NCI-H2171 treated with DMSO at 0.1 percent for 48 hours (cell line): ENCODE measurements at regions not wholly inside any gene's neighbourhood (a gene's known extent, or its start where the extent isn't known, plus 50 kb on each side); places are given as distances from the start of the nearest gene placed in this dataset.
"Not testable (repeated sequence)": the region's sequence is repeated elsewhere in the genome, so short reads cannot be mapped to it uniquely, and the experiment has no call there.

Experiments
- DNase-seq: peaks from one replicate; lab custom pipeline; 2025; lab: John Stamatoyannopoulos, UW

- DNase-seq = not testable (repeated sequence)
These were observed 116.1 kb upstream of the GJE1 start for GRCh38 chr6:142016666-142017065.

GRCh38 chr6:142015463-142015862 lies 117.3 kb upstream of the GJE1 start:
- DNase-seq = not testable (repeated sequence)

GRCh38 chr6:142015011-142015410 lies 117.7 kb upstream of the GJE1 start:
- no peak for DNase-seq

- no peak for DNase-seq
These were observed 118.2 kb upstream of the GJE1 start for GRCh38 chr6:142014515-142014914.

- no peak for DNase-seq
These were observed 118.7 kb upstream of the GJE1 start for GRCh38 chr6:142013875-142014495.

GRCh38 chr6:142013287-142013686 lies 119.4 kb upstream of the GJE1 start:
- DNase-seq = no peak

- DNase-seq = no peak
These were observed 121.0 kb upstream of the GJE1 start for GRCh38 chr6:142011775-142012174.

- DNase-seq = no peak
These were observed 121.6 kb upstream of the GJE1 start for GRCh38 chr6:142011156-142011555.

GRCh38 chr6:142009647-142010046 lies 123.1 kb upstream of the GJE1 start:
- no peak for DNase-seq

GRCh38 chr6:142008781-142009180 lies 123.9 kb upstream of the GJE1 start:
- DNase-seq = no peak

- DNase-seq = no peak
These were observed 124.5 kb upstream of the GJE1 start for GRCh38 chr6:142008016-142008735.

- no peak for DNase-seq
These were observed 127.7 kb upstream of the GJE1 start for GRCh38 chr6:142005021-142005420.

GRCh38 chr6:142002825-142003405 lies 129.8 kb upstream of the GJE1 start:
- DNase-seq = peak; percentile 14

GRCh38 chr6:141996823-141997222 lies 135.9 kb upstream of the GJE1 start:
- no peak for DNase-seq

- no peak for DNase-seq
These were observed 140.6 kb upstream of the GJE1 start for GRCh38 chr6:141992109-141992508.

GRCh38 chr6:141990840-141991239 lies 141.9 kb upstream of the GJE1 start:
- DNase-seq = no peak

- DNase-seq = no peak
These were observed 143.1 kb upstream of the GJE1 start for GRCh38 chr6:141989706-141989959.

- peak; percentile 56 for DNase-seq
These were observed 143.6 kb upstream of the GJE1 start for GRCh38 chr6:141988954-141989705.

GRCh38 chr6:141988327-141988726 lies 144.4 kb upstream of the GJE1 start:
- DNase-seq = peak; percentile 5

GRCh38 chr6:141986457-141986856 lies 146.3 kb upstream of the GJE1 start:
- DNase-seq = no peak

- no peak for DNase-seq
These were observed 151.5 kb upstream of the GJE1 start for GRCh38 chr6:141981190-141981589.

GRCh38 chr6:141977782-141978181 lies 154.9 kb upstream of the GJE1 start:
- DNase-seq = no peak

GRCh38 chr6:141976994-141977393 lies 155.7 kb upstream of the GJE1 start:
- no peak for DNase-seq
